Memory B cell (primary cell): ENCODE measurements at regions not wholly inside any gene's neighbourhood (a gene's known extent, or its start where the extent isn't known, plus 50 kb on each side); places are given as distances from the start of the nearest gene placed in this dataset.

Experiments
- ATAC-seq: fragments of 150-1000 bp; cut with Tn5 transposase; 2 replicates; pipeline ENCODE4 v1.10.0; 2021; ENCODE audit warnings: low read depth, mild to moderate bottlenecking, moderate library complexity
- DNase-seq, 2 donors: peaks; one replicate each; pipeline ENCODE4 v3.0.0; 2022; ENCODE audit warnings: low spot score in 2 of 2
- H3K27ac Mint-ChIP-seq: one replicate; pipeline ENCODE4 v1.8.0; 2022; ENCODE audit warnings: mild to moderate bottlenecking, moderate library complexity, mixed read lengths
- H3K27me3 Mint-ChIP-seq: one replicate; pipeline ENCODE4 v1.8.0; 2022; ENCODE audit warnings: mixed read lengths
- H3K36me3 Mint-ChIP-seq: one replicate; pipeline ENCODE4 v1.8.0; 2022; ENCODE audit warnings: mild to moderate bottlenecking, mixed read lengths
- H3K4me1 Mint-ChIP-seq: one replicate; pipeline ENCODE4 v1.8.0; 2022; ENCODE audit warnings: mixed read lengths
- H3K4me3 Mint-ChIP-seq: one replicate; pipeline ENCODE4 v1.8.0; 2022; ENCODE audit warnings: mild to moderate bottlenecking, moderate library complexity, mixed read lengths
- H3K9me3 Mint-ChIP-seq: one replicate; pipeline ENCODE4 v1.8.0; 2022; ENCODE audit warnings: mixed read lengths

DNA sequence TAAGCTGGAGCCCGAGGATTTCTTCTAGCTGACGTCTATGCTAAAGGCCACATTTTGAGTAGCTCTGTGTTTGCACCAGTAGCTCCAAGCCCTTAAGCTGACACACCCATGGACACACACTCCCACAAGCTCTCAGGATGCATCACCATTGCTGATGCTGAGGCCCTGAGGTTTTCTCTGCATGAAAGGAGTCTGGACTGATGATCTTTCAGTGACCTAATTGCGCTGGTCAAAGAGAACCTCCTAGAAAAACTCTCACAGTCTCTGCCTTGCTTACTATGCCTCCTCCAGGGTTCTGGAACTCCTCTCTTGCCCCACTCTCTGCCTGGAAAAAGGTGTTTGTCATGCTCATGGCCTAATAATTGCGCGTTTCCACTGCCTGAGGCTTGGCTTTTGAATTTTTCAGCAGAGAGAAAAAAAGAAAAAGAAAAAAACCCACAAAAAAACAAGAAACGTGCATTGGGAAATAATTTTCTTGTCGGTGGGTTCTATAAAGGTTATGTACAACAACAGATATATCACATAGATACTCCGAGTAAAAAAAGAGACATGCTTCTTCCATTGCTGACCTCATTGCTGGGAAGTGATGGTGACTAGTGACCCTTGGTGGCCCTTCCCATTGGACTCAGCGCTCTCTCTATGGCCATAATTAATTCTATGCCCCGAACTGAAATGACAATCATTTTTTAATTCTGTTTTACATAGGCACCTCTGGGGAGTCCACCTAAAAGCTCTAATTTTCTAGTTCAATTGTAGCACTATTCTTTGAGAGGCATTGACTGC is 297.0 kb downstream of the TDRD15 start:
- Mint-ChIP-seq H3K36me3 (no peaks in the 10 kb centered on the region), H3K27ac (no peak overlapping the region), H3K4me1 (no peaks in the 10 kb centered on the region), H3K27me3 (peaks cover 2% of the 10 kb centered on the region), H3K9me3 (peaks cover 3% of the 10 kb centered on the region), H3K4me3 (no peak overlapping the region)
- DNase-seq (no peak), ATAC-seq (no peak)

DNA sequence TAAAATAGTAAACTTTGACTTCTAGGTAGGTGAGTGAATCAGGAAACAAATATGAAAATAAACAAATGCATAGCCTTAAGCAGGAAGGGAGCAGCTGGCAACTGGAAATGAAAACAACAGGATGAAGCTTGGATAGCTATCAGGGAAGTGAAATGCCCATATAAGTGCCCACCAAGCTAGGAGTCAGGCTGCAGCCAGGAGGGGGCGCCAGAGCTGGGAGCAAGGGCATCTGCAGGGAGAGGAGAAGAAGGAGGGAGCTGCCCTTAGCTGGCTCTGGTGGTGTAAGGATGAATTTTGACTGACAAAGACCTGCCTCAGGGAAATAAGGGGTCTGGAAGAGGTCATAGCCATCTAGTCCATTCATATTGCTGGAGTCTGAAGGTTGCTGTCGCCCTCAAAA is 298.3 kb downstream of the TDRD15 start:
- DNase-seq = no peak
- no peak for ATAC-seq
- no peak overlapping the region for H3K4me3 Mint-ChIP-seq
- H3K4me1 Mint-ChIP-seq = no peaks in the 10 kb centered on the region
- H3K9me3 Mint-ChIP-seq = peaks cover 2% of the 10 kb centered on the region
- H3K27ac Mint-ChIP-seq = no peak overlapping the region
- no peaks in the 10 kb centered on the region for H3K36me3 Mint-ChIP-seq
- H3K27me3 Mint-ChIP-seq = peaks cover 2% of the 10 kb centered on the region

DNA sequence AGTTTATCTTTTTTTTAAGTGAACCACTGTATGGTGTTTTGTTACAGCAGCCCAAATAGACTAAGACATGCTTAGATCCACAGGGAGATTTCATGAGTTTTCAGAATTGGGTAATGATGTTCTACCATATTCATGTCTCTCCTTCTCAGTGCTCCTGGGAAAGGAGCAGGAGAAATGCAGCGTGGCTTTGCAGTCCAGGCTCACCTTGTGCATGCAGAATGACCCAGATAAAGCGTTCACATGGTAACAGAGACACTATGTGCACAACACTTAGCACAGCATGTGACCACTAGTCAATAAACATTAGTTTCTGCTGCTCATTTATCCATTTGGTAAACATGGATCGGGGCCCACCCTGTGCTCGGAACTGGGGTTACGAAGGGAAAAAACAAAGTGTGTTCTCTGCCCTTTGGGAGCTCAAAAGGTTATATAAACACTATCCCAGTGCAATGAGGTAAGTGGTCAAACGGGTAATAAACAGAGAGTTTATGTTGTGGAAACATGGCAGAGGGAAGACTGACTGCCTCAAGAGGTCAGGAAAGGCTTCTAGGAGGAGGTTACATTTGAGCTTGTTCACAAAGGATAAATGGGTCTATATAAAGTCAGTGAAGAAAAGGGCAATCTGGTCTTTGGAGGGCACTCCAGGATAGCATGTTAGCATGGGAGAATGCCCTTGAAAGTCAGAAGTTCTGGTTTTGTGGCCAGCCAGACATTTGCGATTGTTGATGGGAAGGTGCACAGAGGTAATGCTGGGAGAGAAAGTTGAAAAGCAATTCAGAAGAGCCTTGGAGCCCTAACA is 299.2 kb downstream of the TDRD15 start:
- H3K4me1 Mint-ChIP-seq = no peaks in the 10 kb centered on the region
- no peak overlapping the region for H3K27ac Mint-ChIP-seq
- no peak overlapping the region for H3K4me3 Mint-ChIP-seq
- ATAC-seq (no peak), DNase-seq (no peak)
- H3K36me3 Mint-ChIP-seq = no peaks in the 10 kb centered on the region
- H3K27me3 Mint-ChIP-seq = peaks cover 5% of the 10 kb centered on the region
- peaks cover 5% of the 10 kb centered on the region for H3K9me3 Mint-ChIP-seq

DNA sequence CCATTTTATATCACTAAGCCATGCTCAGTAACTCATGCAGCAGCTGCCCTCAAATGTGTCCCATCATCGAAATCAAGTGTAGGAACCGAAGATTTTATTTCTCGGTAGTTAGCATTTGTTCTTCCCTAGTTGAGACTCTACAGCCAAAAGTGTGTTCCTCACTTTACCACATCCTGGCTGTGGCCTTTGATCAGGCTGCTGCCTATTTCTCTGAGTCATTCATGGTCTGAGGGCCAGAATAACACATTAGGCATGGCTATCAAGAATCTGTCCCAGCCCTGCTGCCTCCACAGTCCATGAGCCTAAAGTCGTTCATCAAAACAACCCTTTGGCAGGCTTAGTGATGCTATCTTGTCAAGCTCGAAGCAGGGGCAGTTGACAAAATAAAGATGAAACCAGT is 300.1 kb downstream of the TDRD15 start:
- peaks cover 5% of the 10 kb centered on the region for H3K27me3 Mint-ChIP-seq
- no peak overlapping the region for H3K4me3 Mint-ChIP-seq
- no peaks in the 10 kb centered on the region for H3K4me1 Mint-ChIP-seq
- DNase-seq = no peak
- ATAC-seq = no peak
- H3K27ac Mint-ChIP-seq = no peak overlapping the region
- no peaks in the 10 kb centered on the region for H3K36me3 Mint-ChIP-seq
- peaks cover 5% of the 10 kb centered on the region for H3K9me3 Mint-ChIP-seq

DNA sequence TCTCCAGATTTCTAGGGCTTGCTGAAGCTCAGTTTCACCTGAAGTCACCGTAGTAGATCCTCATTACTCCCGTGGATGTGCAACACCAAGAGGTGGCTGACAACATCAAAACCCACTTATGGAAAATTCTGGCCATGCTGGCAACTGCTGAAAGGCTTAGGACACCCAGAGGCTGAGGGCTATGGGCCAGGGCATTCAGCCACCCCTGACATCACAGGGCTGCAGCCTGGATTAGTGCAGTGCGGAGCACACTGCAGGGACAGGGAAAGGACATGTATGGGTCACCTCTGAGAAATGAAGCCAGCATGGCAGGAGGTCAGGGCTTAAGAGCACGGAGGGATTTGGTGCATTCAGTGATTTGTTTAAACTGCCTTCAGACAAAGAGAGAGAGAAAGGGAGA is 300.6 kb downstream of the TDRD15 start:
- no peak for DNase-seq
- ATAC-seq = no peak
- H3K27me3 Mint-ChIP-seq = peaks cover 5% of the 10 kb centered on the region
- H3K4me3 Mint-ChIP-seq = no peak overlapping the region
- H3K36me3 Mint-ChIP-seq = no peaks in the 10 kb centered on the region
- peaks cover 5% of the 10 kb centered on the region for H3K9me3 Mint-ChIP-seq
- H3K27ac Mint-ChIP-seq = no peak overlapping the region
- H3K4me1 Mint-ChIP-seq = no peaks in the 10 kb centered on the region

DNA sequence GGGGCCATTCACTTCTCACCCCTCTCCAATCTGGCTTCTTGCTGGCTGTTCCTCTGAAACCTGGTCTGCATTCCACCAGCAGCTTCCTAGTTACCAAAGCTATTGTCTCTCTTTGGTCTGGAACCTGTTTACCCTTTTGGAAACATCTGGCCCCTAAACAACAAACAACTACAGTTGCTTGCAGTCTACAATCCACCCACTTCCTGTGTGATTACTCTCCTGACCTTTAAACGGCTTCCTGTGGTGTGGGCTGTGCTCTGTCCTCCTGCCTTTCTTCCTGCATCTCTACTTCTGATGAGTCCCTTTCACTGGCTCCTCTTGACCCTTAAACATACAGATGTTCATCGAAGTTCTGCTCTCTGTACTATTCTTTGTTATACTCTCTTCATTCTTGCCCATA is 303.8 kb downstream of the TDRD15 start:
- Mint-ChIP-seq H3K27me3 (peaks cover 2% of the 10 kb centered on the region), H3K4me1 (no peaks in the 10 kb centered on the region), H3K27ac (no peak overlapping the region), H3K4me3 (no peak overlapping the region), H3K9me3 (peaks cover 2% of the 10 kb centered on the region), H3K36me3 (no peaks in the 10 kb centered on the region)
- DNase-seq = no peak
- no peak for ATAC-seq

DNA sequence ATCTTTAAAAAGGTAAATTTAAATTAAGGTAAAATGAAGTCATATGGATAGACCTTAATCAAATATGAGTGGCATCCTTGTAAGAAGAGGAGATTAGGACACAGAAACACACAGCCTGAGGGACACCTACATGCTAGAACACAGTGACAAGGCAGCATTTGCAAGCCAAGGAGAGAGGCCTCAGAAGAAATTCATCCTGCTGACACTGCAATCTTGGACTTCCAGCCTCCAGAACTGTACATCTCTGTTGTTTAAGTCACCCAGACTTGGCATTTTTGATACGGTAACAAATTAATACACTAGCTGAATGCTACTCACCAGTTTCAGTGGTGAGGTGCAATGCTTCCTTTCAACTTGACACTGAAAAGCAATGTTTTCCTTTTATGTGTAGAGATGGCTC is 305.0 kb downstream of the TDRD15 start:
- Mint-ChIP-seq H3K27me3 (peaks cover 2% of the 10 kb centered on the region), H3K27ac (no peak overlapping the region), H3K4me1 (no peaks in the 10 kb centered on the region), H3K9me3 (peaks cover 2% of the 10 kb centered on the region), H3K4me3 (no peak overlapping the region), H3K36me3 (no peaks in the 10 kb centered on the region)
- no peak for DNase-seq
- ATAC-seq = no peak

DNA sequence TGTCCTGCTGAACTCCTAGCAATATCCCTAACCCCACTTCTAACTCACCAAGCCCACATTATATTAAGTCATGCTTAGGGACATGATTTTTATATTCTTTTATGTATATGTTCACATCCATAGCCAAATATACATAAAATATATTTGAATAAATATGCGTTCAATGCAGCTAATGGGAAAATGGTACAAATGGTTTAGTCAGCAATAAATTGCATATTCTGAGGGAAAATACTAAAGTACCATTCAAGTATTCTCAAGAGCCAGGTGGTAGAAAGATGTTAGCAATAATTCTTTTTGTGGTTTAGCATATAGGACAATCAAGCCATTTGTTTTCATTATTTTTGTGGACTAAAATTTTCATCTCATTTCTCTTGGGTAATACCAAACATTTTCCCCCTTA is 306.0 kb downstream of the TDRD15 start:
- H3K27ac Mint-ChIP-seq = no peak overlapping the region
- H3K9me3 Mint-ChIP-seq = peaks cover 4% of the 10 kb centered on the region
- DNase-seq (no peak), ATAC-seq (no peak)
- no peak overlapping the region for H3K4me3 Mint-ChIP-seq
- H3K36me3 Mint-ChIP-seq = no peaks in the 10 kb centered on the region
- H3K27me3 Mint-ChIP-seq = peaks cover 2% of the 10 kb centered on the region
- no peaks in the 10 kb centered on the region for H3K4me1 Mint-ChIP-seq

DNA sequence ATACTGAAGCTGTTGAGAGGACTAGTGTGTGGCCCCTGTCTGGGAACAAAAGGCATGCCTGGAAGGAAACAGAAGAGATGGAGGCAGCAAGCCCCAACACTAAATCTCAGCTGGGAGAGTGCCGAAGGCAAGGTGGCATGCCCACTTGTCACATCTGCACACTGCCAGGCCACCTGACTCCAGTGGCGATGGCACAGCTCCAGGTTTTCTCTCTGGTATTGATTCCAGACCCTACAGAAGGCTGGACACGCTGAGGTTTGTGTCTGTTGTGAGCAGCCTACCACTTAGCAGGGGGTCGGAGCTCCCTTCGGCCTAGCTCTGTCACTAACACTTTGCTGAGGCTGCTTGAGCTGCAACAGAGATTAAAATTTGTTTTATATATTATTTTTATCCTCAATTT is 307.3 kb downstream of the TDRD15 start:
- no peak for ATAC-seq
- peaks cover 4% of the 10 kb centered on the region for H3K9me3 Mint-ChIP-seq

DNA sequence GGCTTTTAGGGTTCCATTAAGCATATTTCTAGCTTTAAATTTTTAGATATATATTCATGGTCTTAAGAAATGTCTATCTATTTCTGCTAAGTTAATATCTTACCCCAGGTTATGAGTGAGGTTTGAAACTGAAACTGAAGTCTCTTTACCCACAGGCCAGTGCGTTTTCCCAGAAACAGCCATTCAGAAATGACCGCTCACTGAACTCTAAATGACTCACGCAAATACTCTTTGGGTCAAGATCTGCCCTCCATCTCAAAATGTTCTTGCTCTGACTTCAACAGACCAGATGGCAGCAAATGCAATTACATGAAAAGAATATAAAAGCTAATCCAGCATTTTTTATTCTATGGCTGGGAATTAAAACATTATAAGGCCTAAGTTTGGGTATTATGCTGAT is 315.2 kb downstream of the TDRD15 start:
- ATAC-seq = no peak
- no peak overlapping the region for H3K27ac Mint-ChIP-seq
- H3K36me3 Mint-ChIP-seq = no peaks in the 10 kb centered on the region
- H3K4me3 Mint-ChIP-seq = no peak overlapping the region
- H3K9me3 Mint-ChIP-seq = peaks cover 5% of the 10 kb centered on the region
- peaks cover 2% of the 10 kb centered on the region for H3K27me3 Mint-ChIP-seq
- DNase-seq = no peak
- no peaks in the 10 kb centered on the region for H3K4me1 Mint-ChIP-seq

More for the DNA sequence above, 307.3 kb downstream of the TDRD15 start:
- Mint-ChIP-seq H3K27me3 (peaks cover 2% of the 10 kb centered on the region), H3K4me1 (no peaks in the 10 kb centered on the region), H3K4me3 (no peak overlapping the region), H3K36me3 (no peaks in the 10 kb centered on the region), H3K27ac (no peak overlapping the region)
- no peak for DNase-seq

DNA sequence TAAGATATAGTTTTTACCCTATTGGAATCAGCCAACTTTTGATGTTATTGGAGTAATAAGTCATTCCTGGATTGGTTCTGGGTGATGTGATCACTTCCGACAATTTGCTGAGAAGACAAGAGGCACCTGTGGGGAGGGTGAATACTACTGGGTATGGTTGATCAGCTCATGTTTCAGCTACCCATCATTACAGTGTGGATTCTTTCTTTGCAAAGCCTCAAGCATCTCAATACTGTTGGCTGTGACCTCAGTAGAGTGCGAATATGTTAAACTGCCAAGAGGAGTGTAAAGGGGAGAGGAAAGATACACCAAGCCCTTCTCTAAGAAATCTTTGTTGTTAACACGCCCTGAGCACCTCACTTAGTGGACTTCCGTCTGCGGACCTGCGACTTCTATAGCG is 317.7 kb downstream of the TDRD15 start:
- Mint-ChIP-seq H3K9me3 (peaks cover 4% of the 10 kb centered on the region), H3K27me3 (peaks cover 2% of the 10 kb centered on the region), H3K27ac (no peak overlapping the region), H3K4me1 (no peaks in the 10 kb centered on the region), H3K36me3 (no peaks in the 10 kb centered on the region), H3K4me3 (no peak overlapping the region)
- no peak for ATAC-seq
- no peak for DNase-seq

DNA sequence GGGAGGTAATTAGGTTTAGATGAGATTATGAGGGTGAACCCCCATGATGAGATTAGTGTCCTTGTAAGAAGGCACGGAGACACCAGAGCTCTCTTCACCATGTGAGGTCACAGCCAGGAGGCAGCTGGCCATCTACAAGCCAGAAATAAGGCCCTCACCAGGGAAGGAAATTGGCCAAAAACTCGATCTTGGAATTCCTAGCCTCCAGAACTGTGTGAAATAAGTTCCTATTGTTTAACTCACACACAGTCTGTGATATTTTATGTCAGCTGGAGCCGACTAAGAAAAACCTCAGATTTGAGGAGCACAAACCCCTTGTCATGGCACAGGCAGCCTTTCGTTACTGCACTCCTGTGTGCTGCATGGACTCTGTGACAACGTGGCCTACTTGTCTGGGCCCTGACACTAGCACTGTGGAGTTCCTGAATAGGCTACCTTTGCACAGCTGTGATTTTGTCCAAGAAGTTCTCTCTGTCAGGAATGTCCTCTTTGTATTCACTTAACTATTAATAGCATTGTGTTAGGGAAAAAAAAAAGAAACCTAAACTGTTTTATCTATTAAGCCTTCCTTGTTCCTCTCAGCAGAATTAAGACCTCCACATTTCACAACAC is 319.8 kb downstream of the TDRD15 start:
- H3K27me3 Mint-ChIP-seq = peaks cover 2% of the 10 kb centered on the region
- no peak for ATAC-seq
- no peak for DNase-seq
- H3K36me3 Mint-ChIP-seq = no peaks in the 10 kb centered on the region
- no peaks in the 10 kb centered on the region for H3K9me3 Mint-ChIP-seq
- no peaks in the 10 kb centered on the region for H3K4me1 Mint-ChIP-seq
- H3K4me3 Mint-ChIP-seq = no peak overlapping the region
- H3K27ac Mint-ChIP-seq = no peak overlapping the region

DNA sequence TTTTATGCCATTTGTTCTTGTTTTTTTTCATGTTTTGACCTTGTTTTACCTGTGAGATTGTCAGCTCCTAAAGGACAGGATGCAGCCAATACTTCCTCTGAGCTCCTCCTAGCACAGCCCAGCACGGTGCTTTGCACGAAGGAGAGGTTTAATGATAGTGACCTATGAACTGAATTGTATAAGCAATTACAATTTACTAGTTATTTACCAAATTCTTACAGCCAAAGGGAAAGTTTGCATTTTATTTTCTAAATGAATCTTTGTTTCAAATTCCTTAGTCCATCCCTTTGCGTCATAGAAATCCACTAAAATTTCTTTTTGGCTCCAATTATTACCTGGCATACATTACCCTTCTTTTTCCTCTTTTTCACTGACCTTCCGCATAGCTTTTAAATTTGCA is 326.1 kb downstream of the TDRD15 start:
- H3K36me3 Mint-ChIP-seq = no peaks in the 10 kb centered on the region
- H3K9me3 Mint-ChIP-seq = no peaks in the 10 kb centered on the region
- no peak overlapping the region for H3K4me3 Mint-ChIP-seq
- H3K27me3 Mint-ChIP-seq = no peaks in the 10 kb centered on the region
- DNase-seq = no peak
- no peak overlapping the region for H3K27ac Mint-ChIP-seq
- H3K4me1 Mint-ChIP-seq = no peaks in the 10 kb centered on the region
- ATAC-seq = no peak

DNA sequence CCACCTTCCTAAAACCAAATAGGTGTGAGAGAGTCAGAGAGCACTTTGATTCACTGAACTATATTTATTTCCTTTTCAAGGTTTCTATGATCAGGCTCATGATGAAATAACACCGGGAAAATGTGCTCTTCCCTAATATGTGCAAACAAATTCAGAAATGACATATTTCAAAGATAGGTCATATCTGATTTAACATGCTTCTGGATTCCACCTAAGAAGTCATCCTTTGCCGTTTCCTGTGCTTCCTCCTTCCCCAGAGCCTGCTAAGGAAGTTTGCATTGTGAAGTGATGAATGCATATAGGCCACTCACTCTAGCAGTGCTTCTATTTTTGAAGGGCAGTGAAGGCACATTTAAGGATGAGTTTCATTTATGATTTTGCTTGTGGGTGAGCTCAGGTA is 327.6 kb downstream of the TDRD15 start:
- no peaks in the 10 kb centered on the region for H3K9me3 Mint-ChIP-seq
- H3K27ac Mint-ChIP-seq = no peak overlapping the region
- no peaks in the 10 kb centered on the region for H3K4me1 Mint-ChIP-seq
- no peaks in the 10 kb centered on the region for H3K36me3 Mint-ChIP-seq
- H3K27me3 Mint-ChIP-seq = no peaks in the 10 kb centered on the region
- DNase-seq = no peak
- no peak overlapping the region for H3K4me3 Mint-ChIP-seq
- no peak for ATAC-seq
